HG02973 (cell line): ENCODE measurements at regions not wholly inside any gene's neighbourhood (a gene's known extent, or its start where the extent isn't known, plus 50 kb on each side); places are given as distances from the start of the nearest gene placed in this dataset.
"Not testable (repeated sequence)": the region's sequence is repeated elsewhere in the genome, so short reads cannot be mapped to it uniquely, and the experiment has no call there.

ENCODE experiments used
- ATAC-seq: cut with Tn5 transposase; IDR thresholded peaks from one replicate; pipeline ENCODE4 v1.9.1; 2021; ENCODE audit warnings: moderate library complexity; ENCODE audit not compliant: unreplicated experiment

DNA sequence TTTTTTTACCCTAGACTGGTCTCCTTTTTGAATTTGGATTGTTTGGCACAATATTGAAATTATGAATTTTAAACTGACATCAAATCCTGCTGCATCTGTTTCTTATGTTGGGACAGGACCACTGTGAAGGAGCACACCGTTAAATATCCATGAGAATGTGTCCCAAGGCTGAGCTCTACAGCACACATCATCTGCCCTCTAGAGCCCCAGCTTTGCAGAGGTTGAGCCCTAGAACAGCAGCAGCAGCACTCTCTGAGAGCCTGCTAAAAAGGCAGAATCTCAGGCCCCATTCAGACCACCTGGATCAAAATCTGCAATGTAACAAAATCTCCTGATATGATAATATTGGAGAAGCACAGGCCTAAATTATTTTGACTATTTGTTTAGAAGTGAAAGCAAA is 192.1 kb upstream of the CCN2 start:
- ATAC-seq: no peak

- ATAC-seq: no peak
These were observed 191.6 kb upstream of the CCN2 start for GRCh38 chr6:132142768-132143167.

DNA sequence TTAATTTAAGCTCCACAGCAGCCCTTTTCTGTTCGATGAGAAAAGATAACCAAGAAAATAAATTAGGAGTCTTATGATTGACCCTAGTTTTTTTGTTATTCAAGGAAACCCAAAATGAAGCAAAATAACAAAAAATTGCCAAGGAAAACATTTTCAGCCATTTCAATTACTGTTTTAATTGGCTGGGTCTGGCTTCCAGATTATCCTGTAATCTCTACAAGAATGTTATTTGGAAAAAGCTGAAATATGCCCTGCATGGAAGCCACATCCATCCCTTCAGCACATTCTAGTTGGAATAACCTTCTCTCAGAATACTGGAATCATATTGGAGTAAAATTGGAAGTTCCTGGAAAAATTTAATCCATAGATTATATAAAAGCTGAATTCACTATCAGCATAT is 191.1 kb upstream of the CCN2 start:
- ATAC-seq: no peak

DNA sequence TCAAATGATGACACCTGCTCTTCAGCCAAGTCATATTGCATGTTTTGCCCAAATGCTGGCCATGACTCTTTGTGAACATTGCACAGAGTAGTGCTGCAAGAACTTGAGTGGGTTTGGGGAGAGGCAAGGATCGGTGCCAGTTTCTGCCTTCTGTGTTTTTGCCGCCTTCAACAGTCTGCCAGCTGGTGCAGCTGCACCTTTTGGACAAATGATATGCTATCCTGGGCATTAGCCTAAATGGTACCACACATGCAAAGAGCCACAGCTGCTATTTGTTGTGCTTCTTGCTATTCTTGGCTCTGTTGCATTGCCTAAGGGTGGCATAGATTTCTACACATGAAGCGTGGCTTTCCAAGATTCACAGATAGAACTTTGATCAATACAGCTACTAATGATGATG is 189.0 kb upstream of the CCN2 start:
- no peak for ATAC-seq

- ATAC-seq: no peak
These were observed 188.4 kb upstream of the CCN2 start for GRCh38 chr6:132139611-132140010.

DNA sequence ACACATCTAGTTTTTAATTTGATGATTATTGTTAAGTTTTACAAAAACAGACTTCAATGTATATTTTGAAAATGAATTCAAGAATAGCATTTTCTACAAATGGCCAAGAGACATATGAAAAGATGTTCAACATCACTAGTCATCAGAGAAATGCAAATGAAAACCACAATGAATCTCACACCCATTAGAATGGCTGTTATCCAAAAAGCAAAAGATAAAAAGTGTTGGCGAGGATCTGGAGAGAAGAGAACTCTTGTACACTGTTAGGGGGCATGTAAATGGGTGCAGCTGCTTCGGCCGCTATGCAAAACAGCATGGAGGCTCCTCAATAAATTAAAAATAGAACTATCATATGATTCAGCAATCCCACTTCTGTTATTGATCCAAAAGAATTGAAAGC is 185.8 kb upstream of the CCN2 start:
- no peak for ATAC-seq

DNA sequence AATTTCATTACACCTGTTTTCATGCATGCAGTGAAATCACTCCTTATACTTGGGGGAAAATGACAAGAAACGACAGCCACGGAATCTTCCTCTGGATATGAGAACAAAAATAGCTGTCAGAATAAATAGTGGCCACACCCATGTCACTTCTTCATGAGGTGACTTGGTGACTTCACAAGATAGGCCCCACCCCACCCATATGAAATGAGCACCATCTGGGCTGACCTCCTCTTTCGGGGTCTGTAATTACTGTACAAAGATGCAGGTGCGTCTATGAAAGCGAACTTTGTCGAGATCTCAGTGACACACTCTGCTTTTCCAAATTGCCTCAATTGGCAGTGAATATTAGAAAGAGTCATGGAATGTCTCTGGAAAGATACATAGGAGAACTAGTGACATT is 184.2 kb upstream of the CCN2 start:
- ATAC-seq: no peak

- ATAC-seq: no peak
These were observed 182.7 kb upstream of the CCN2 start for GRCh38 chr6:132133736-132134445.

GRCh38 chr6:132132924-132133639 is 181.9 kb upstream of the CCN2 start:
- no peak for ATAC-seq

DNA sequence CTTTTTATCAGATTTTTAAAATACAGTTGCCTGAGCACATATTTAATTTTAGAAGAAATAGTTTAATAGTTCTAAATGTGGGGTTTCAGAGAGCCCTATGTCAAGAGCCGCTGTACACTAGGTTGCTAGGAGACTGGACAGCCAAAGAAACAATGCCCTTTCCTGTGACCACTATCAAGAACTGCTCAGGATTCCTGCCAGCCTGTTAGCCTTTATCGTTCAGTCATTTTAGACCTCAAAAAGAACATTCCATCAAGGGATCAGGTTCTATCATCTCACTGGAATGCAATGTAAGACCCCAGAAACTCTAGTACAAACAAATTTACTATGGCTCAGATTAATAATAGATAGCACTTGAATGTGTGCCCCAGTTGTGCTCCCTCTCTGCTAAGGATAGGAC is 181.2 kb upstream of the CCN2 start:
- no peak for ATAC-seq

DNA sequence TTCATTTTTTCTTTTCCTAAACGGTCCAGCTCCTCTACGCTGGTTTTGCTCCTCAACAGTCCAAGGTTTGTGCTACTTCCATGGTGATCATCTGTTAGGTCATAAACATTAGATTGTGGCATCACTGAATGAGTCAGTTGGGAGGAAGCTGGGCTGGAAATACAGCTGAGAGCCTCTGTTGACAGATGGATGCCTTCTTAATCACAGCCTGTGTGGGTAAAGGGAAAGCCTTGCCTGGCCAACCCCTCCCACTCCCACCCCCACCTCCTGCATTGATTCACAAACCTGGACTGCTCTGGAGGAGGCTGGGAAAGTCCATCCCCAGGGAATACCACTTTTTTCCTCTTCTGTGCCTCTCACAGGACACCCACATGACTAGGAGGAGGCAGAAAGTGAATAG is 180.6 kb upstream of the CCN2 start:
- no peak for ATAC-seq

DNA sequence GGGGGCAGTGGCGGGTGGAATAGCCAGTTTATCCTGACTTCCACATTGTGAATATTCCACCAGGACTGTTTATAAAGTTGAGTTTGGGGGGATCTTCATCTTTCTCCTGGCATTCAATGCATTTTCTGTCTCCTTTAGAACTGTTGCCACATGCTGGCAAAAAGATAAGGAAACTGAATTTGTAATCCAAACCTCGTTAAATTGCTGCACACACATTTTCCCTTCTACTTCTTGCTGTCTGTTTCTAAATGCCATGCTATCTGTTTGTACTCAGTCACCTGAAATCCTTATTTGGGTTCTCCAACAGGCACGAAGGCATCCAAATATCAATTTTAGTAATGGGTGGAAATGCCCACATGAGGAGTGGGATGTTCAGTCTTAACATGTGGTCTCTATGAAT is 180.2 kb upstream of the CCN2 start:
- no peak for ATAC-seq

DNA sequence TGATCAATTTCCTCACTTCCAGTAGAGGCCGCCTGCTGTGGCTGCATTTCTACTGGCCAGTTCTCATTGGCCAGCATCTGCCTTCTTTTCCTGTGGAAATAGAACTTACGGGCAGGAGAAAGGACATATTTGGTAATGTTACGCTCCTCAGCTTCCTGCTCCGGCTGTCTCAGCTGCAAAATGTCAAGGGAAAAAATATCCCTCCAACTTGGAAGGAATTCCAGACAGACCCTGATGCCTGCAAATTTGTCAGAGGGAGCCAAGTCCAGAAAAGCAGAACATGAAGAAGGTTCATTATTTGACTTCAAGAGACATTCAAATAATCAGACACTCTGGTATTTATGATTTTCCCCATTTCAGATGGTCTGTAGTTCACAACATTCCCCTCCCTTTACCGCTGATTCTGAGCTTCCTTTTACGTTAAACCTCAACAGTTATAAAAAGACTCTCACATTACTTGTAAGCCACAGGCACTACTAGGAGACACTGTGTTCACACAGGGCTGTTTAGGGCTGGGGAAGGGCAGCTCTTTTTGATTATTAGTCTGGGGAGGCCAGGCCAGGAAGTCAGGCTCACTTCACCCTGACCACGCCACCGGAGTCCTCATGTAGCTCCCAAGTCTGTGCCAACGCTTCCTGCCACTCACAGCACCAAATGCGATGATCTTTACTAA is 179.6 kb upstream of the CCN2 start:
- no peak for ATAC-seq

DNA sequence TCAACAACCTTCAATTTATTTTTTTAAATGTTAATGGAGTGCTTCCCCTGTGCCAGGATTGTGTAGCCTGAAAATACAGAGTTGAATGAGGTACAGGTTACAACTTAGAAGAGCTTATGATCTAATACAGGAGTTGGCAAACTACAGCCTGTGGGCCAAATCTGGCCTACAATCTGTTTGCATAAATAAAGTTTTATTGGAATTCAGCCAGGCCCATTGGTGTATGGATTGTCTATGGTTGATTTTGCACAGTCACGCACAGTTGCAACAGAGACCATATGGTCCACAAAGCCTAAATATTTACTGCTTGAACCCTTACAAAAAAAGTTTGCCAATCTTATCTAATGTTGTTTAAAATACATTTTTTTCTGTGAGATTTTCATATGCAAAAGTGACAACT is 177.3 kb upstream of the CCN2 start:
- no peak for ATAC-seq

GRCh38 chr6:132126150-132126549 is 175.0 kb upstream of the CCN2 start:
- no peak for ATAC-seq

DNA sequence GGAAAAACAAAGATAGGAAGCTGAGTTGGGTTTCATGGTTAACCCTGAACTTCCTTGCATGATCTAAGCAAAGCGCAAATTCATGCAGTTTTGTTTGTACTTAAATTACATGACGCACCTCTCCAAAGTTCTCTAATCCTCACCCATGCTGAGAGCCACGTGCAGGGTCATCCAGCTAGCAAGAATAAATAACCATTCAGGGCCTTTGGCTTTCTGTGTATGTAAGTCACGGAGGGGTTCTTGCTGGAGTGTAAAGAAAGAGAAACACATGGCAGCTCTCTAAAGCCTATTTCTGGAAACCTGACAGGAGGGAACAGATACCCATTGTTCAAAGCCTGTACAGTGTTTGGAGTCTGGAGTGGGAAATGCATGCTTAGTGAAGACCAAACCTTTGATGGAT is 171.7 kb upstream of the CCN2 start:
- no peak for ATAC-seq

DNA sequence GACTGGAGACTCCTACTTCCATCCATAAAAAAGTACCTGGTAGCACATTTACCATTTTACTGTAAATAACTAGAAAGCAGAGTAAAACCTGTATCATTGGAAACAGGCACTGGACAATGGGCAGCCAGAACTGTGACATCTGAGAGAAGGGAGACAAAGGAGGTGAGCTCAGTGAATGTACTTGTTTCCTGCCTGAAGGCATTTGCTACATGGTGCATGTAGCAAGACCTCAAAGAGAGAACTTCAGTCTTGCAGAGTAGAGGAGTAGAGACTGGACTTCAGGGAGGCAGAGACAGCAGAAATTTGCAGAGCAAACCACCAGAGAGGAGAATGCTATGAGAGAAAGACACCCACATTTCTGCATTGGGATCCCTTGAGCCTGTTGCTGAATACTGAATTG is 171.0 kb upstream of the CCN2 start:
- ATAC-seq: no peak

DNA sequence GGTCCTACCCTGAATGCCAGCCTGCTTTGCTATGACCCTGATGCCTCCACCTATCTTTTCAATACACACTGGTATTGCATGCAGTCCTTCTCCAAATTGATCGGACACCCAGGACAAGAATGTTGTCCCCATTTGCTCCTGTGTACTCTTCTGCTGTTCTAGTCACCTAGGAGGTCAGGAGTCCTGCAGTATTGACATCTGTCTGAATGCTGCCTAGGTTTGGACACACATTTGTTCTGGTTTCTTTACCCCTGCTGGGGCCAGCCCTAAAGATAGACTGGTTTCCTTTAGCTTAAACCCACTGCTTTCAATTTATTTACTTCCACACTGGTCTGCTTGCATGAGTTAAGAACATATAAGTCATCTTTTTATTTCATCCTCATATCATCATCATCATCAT is 167.0 kb upstream of the CCN2 start:
- ATAC-seq: no peak

DNA sequence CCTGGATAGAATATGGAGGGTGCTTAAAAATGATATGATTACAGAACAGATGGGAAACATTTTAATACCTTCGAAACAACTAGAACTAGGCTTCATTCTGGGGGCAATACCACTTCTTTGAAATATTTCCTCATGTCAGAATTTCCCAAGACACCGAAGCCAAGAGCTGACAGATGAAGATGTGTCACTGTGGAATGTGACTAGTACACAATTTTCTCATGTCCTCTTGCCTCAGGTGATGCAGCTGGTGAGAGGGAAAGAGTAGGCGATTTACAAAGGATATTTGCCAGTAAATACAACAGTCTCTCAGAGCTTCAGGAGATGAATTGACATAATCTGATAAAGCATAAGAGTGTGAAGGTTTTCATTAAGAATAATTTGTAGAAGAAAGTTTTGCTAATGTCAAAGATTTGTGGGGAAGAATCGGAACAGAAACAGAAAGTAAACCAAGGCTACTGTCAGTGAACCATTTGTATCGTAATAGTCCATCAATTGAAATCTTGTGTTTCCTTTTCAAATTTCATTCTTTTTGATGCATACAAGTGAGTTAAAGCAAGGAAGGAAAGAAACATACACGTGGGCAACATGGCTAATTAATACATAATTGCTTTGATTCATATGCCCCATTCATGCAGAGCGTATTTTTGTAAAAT is 164.7 kb upstream of the CCN2 start:
- no peak for ATAC-seq

- ATAC-seq: no peak
These were observed 163.1 kb upstream of the CCN2 start for GRCh38 chr6:132114201-132114825.

DNA sequence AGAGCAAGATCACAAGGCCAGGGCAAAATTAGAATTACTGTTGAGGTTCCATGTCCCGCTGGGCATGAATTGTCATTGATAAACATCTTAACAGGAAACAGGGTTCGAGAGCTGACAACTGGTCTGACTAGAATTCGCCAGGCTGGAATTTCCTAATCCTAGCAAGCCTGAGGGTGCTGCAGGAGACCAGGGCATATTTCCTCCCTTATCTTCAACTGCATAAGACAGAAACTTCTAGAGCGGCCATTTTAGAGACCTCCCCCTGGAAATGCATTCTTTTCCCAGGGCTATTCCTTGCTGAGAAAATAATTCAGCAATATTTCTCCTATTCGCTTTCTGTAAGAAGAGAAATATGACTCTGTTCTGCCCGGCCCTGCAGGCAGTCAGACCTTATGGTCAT is 158.6 kb upstream of the CCN2 start:
- not testable (repeated sequence) for ATAC-seq
